ENCODE measurements at regions not wholly inside any gene's neighbourhood (a gene's known extent, or its start where the extent isn't known, plus 50 kb on each side); places are given as distances from the start of the nearest gene placed in this dataset.

- TF ChIP-seq CTCF (IDR thresholded peaks at IDR 0.05 in 8 of 11, conservative IDR thresholded peaks at IDR 0.05 in 3 of 11) = no peak
- Histone ChIP-seq H3K27me3 (replicated peaks in 1 of 7) (no peaks in the 10 kb centered on the region), H3K9me3 (no peaks in the 10 kb centered on the region), H3K4me3 (no peak overlapping the region), H3K27ac (no peak overlapping the region), H3K36me3 (no peaks in the 10 kb centered on the region), H3K4me1 (no peaks in the 10 kb centered on the region)
- intact Hi-C loops (cut with DNase I; ENCODE audit: low total_unique reads) = no loop called here
- WGBS, 5 donors = 2 to 13% (median 10%) methylated on average over 1 of the region's 1 CpG
- DNase-seq = no peak
Measured at GRCh38 chr18:27778925-27779324, 398.0 kb downstream of the CDH2 start.

GRCh38 chr18:27778441-27778840 is 398.5 kb downstream of the CDH2 start:
- no peak overlapping the region for H3K27ac ChIP-seq
- H3K9me3 ChIP-seq = no peaks in the 10 kb centered on the region
- 0 to 3% (median 1%) methylated on average over 2 of the region's 2 CpGs for WGBS, 5 donors
- TF ChIP-seq POLR2AphosphoS5 (IDR thresholded peaks at IDR 0.05) (no peak), POLR2A (IDR thresholded peaks at IDR 0.05) (no peak), CTCF (IDR thresholded peaks at IDR 0.05 in 8 of 11, conservative IDR thresholded peaks at IDR 0.05 in 3 of 11) (no peak)
- no peak for DNase-seq
- H3K36me3 ChIP-seq = no peaks in the 10 kb centered on the region
- intact Hi-C loops (cut with DNase I; ENCODE audit: low total_unique reads) = no loop called here
- H3K27me3 ChIP-seq (replicated peaks in 1 of 7) = no peaks in the 10 kb centered on the region
- H3K4me3 ChIP-seq = no peak overlapping the region
- H3K4me1 ChIP-seq = no peaks in the 10 kb centered on the region

- Histone ChIP-seq H3K27me3 (replicated peaks in 1 of 7) (no peaks in the 10 kb centered on the region), H3K4me1 (no peaks in the 10 kb centered on the region), H3K9me3 (peaks cover 0 to 8% (median 0%) of the 10 kb centered on the region in 8 donors), H3K27ac (no peak overlapping the region), H3K36me3 (no peaks in the 10 kb centered on the region), H3K4me3 (no peak overlapping the region)
- intact Hi-C loops (cut with DNase I; ENCODE audit: low total_unique reads) = no loop called here
- no peak for TF ChIP-seq POLR2AphosphoS5 (IDR thresholded peaks at IDR 0.05)
- no peak for DNase-seq
- 55 to 76% (median 68%) methylated on average over 5 of the region's 5 CpGs for WGBS, 5 donors
Measured at GRCh38 chr18:27772081-27772480, 404.8 kb downstream of the CDH2 start.

GRCh38 chr18:27771571-27771970 is 405.4 kb downstream of the CDH2 start:
- Histone ChIP-seq H3K4me1 (no peaks in the 10 kb centered on the region), H3K27me3 (replicated peaks in 1 of 7) (no peaks in the 10 kb centered on the region)
- DNase-seq = no peak

More at GRCh38 chr18:27771571-27771970, 405.4 kb downstream of the CDH2 start:
- peaks cover 0 to 8% (median 0%) of the 10 kb centered on the region in 8 donors for H3K9me3 ChIP-seq
- H3K4me3 ChIP-seq = no peak overlapping the region
- intact Hi-C loops (cut with DNase I; ENCODE audit: low total_unique reads) = no loop called here
- TF ChIP-seq POLR2AphosphoS5 (IDR thresholded peaks at IDR 0.05) = no peak
- TF ChIP-seq CTCF (IDR thresholded peaks at IDR 0.05 in 8 of 11, conservative IDR thresholded peaks at IDR 0.05 in 3 of 11) = no peak
- no peak for TF ChIP-seq POLR2A (IDR thresholded peaks at IDR 0.05)
- H3K27ac ChIP-seq = no peak overlapping the region
- H3K36me3 ChIP-seq = no peaks in the 10 kb centered on the region

All from spleen (tissue), 11 donors.